Testis (tissue), 2 donors: ENCODE measurements at regions not wholly inside any gene's neighbourhood (a gene's known extent, or its start where the extent isn't known, plus 50 kb on each side); places are given as distances from the start of the nearest gene placed in this dataset.

Source experiments
- POLR2A ChIP-seq: fragments of 450-650 bp; IDR thresholded peaks from one replicate; pipeline ENCODE4 v1.6.1; 2017; ENCODE audit warnings: antibody characterized with exemption, mild to moderate bottlenecking, moderate library complexity
- TF ChIP-seq, protein P1 (sequence below), 3 experiments: fragments of 450-650 bp in 2 of 3; fragments of 200-600 bp in 1 of 3; sonication (generic) in 1 of 3; IDR thresholded peaks; one replicate each; pipeline ENCODE4 v1.5.1; 2016 to 2019; ENCODE audit warnings: antibody characterized with exemption in 3 of 3, mild to moderate bottlenecking in 2 of 3, moderate library complexity in 1 of 3

- TF ChIP-seq, protein P1, sequence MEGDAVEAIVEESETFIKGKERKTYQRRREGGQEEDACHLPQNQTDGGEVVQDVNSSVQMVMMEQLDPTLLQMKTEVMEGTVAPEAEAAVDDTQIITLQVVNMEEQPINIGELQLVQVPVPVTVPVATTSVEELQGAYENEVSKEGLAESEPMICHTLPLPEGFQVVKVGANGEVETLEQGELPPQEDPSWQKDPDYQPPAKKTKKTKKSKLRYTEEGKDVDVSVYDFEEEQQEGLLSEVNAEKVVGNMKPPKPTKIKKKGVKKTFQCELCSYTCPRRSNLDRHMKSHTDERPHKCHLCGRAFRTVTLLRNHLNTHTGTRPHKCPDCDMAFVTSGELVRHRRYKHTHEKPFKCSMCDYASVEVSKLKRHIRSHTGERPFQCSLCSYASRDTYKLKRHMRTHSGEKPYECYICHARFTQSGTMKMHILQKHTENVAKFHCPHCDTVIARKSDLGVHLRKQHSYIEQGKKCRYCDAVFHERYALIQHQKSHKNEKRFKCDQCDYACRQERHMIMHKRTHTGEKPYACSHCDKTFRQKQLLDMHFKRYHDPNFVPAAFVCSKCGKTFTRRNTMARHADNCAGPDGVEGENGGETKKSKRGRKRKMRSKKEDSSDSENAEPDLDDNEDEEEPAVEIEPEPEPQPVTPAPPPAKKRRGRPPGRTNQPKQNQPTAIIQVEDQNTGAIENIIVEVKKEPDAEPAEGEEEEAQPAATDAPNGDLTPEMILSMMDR (IDR thresholded peaks at IDR 0.05): no peak
- TF ChIP-seq POLR2A: no peak
Observed at GRCh38 chr2:53544871-53545558, 222.6 kb upstream of the CHAC2 start.
